AG09319 (cell line): ENCODE measurements at regions not wholly inside any gene's neighbourhood (a gene's known extent, or its start where the extent isn't known, plus 50 kb on each side); places are given as distances from the start of the nearest gene placed in this dataset.
"Not testable (repeated sequence)": the region's sequence is repeated elsewhere in the genome, so short reads cannot be mapped to it uniquely, and the experiment has no call there.

ENCODE experiments used
- DNase-seq: peaks from one replicate; pipeline ENCODE4 v3.0.0-alpha.2; 2010; ENCODE audit warnings: low read depth; ENCODE audit errors: extremely low read depth
- TF ChIP-seq, protein P1 (sequence below): IDR thresholded peaks from 2 replicates; pipeline ENCODE4 v1.5.1; 2011; ENCODE audit warnings: low read depth, mild to moderate bottlenecking, inconsistent platforms, low read length, moderate library complexity

DNA sequence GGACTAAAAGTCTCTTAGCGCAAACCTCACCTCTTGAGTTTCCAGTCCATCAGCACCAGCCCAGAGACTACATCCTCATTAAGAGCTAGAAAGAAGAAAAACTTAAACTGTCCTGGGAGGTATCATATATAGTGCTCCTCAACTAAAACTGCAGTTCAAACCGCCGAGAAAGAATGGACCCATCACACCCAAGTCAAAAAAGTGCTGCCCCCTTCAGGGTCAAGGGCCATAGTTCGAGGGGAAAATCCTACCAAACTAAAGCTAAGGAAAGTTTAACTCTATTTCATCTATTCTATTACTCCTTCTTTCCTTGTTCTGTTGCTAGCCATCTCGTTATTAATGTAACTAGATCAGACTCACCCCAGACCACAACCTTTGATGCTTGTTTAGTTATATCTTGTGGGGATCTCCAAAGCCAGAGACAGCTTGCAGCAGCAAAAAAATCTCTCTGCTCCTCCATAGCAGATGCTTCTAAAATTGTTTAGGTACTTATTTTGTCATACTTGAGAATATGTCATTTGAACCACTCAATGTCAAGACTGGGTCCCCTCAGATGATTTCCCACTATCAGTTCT is 134.5 kb upstream of the RMP24 start:
- DNase-seq = no peak
- TF ChIP-seq, protein P1, sequence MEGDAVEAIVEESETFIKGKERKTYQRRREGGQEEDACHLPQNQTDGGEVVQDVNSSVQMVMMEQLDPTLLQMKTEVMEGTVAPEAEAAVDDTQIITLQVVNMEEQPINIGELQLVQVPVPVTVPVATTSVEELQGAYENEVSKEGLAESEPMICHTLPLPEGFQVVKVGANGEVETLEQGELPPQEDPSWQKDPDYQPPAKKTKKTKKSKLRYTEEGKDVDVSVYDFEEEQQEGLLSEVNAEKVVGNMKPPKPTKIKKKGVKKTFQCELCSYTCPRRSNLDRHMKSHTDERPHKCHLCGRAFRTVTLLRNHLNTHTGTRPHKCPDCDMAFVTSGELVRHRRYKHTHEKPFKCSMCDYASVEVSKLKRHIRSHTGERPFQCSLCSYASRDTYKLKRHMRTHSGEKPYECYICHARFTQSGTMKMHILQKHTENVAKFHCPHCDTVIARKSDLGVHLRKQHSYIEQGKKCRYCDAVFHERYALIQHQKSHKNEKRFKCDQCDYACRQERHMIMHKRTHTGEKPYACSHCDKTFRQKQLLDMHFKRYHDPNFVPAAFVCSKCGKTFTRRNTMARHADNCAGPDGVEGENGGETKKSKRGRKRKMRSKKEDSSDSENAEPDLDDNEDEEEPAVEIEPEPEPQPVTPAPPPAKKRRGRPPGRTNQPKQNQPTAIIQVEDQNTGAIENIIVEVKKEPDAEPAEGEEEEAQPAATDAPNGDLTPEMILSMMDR = no peak

DNA sequence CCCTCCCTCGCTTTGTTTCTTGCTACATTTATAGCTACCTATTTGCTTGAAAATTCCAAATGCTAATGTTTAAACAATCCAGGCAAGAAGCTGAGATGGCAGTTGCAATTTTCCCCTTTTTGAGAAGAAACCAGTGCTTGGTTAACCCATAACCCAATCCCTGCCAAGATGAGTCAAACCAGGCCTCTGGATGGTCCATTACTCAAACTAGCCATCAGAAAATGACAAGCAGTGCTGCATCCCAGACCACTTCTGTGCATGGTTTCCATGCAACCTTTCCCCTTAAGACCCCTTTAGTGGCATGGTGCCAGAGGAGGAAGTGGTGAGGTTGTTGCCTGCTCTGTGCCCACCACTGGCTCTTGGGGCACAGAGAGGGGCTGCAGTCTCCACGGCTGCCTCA is 131.2 kb upstream of the RMP24 start:
- DNase-seq = no peak
- TF ChIP-seq, protein P1 = no peak

DNA sequence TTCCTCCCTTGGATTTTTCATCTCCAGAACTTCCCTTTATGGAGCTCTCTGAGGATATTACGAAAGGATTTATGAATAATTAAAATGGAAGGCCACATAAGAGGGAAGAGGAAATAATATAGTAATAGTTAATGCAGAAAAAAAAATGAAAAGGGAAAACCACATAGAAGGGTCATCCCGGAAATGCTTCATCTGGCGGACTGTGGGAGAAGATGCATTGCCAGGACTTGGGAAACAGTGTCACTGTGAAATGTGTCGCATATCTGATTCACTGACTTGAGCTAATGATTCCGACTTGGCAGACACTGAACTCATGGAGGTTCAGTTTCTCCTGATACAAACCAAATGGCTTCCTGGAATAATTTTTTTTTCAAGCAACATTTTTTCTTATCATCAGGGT is 129.9 kb upstream of the RMP24 start:
- TF ChIP-seq, protein P1 = no peak
- DNase-seq = no peak

DNA sequence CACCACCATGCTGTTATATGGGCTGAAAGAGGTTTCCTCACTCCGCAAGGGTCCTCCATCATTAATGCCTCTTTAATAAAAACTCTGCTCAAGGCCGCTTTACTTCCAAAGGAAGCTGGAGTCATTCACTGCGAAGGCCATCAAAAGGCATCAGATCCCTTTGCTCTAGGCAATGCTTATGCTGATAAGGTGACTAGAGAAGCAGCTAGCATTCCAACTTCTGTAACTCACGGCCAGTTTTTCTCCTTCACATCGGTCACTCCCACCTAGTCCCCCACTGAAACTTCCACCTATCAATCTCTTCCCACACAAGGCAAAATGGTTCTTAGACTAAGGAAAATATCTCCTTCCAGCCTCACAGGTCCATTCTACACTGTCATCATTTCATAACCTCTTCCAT is 124.2 kb upstream of the RMP24 start:
- DNase-seq = not testable (repeated sequence)

DNA sequence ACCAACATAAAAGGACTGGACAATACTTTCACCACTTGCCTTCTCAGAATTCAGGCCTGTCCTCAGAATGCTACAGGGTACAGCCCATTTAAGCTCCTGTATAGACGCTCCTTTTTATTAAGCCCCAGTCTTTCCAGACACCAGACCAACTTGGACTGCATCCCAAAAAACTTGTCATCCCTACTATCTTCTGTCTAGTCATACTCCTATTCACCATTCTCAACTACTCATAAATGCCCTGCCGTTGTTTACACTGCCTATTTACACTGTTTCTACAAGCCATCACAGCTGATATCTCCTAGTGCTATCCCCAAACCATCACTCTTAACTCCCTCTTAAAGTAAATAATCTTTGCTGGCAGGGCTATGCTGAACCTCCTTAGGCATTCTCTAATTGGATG is 123.2 kb upstream of the RMP24 start:
- DNase-seq = not testable (repeated sequence)

DNA sequence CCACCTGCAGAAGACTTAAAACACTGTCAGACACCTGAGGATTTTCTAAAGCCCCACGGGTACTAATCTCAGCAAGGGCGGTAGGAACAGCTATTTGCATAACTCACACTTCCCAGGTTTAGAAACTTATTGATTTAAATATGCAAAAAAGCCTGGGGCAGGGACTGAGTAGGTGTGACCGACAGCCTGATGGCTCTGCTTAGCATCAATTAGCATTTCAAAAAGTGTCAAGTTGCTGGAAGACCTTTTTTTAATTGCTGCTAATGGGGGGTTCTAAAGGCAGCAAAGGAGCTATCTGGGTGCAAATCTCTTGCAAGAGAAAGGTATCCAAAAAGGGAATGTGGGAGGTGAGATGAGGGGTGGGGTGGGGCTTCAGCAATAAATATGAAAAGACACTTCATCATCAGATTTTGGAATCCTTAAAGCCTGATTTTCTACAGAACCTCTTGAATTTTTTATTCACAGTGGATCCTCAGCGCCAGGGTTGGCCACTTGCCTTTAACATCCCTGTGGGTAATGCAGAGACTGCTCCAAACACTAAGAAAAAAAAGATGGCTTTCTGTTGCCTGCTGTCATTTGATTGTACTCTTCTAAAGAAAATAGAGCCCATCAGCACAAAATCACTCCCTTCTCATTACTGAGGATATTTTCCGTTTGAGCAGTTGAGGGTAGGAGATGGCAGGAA is 121.1 kb upstream of the RMP24 start:
- no peak for DNase-seq
- TF ChIP-seq, protein P1 = no peak

DNA sequence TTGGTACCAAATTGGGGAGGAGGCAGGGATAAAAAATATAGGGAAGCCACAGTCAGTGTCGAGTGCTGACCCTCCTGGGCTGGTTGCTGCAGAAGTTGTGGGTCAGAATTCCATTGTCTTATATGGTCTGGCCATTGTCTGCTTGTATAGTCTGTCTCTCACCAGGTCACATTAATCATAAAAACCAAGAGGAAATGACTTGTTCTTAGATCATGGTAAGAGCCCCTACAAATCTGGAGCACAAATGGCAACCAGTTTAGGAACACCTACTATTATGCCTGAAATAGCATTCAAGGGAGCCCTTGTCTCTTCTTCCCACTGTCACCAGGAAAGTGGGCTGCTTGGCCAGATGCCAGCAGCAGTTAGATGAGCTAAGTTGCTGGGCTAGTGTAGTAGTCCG is 119.7 kb upstream of the RMP24 start:
- TF ChIP-seq, protein P1 = no peak
- DNase-seq = no peak

DNA sequence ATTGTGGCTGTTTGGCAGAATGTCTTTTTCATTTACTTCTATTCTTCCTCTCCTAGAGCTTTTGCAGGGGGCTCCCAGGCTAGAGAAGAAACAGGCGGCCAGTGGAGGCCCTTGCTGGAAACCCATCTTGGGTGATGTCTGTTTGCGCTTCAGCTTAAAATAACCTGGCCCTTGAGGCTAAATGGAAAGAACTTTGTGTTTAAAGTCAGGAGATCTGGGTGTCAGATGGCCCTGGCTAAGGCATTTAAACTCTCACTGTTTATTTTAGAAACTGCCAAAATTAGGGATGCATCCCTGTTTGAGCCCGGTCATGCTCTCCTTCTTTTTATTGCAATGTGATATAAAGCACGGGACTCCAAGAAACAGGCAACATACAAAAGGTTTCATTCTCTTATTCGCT is 118.4 kb upstream of the RMP24 start:
- no peak for DNase-seq
- TF ChIP-seq, protein P1 = no peak
